ENCODE measurements at regions not wholly inside any gene's neighbourhood (a gene's known extent, or its start where the extent isn't known, plus 50 kb on each side); places are given as distances from the start of the nearest gene placed in this dataset.
"Not testable (repeated sequence)": the region's sequence is repeated elsewhere in the genome, so short reads cannot be mapped to it uniquely, and the experiment has no call there.

- no peak for DNase-seq (ENCODE audit: low spot score)
- intact Hi-C loops (cut with DNase I), result no loop called here
Observed at GRCh38 chrX:63012574-63012973, 338.6 kb downstream of the SPIN4 start.

- DNase-seq (ENCODE audit: low spot score); intact Hi-C loops (cut with DNase I): not testable (repeated sequence)
Observed at GRCh38 chrX:63000196-63000595, 350.9 kb downstream of the SPIN4 start.
